Stimulated activated CD4-positive, alpha-beta T cell treated with anti-CD3 and anti-CD28 coated beads, Interleukin-2, amount 100 ng/mL, for 4 hours (primary cell): ENCODE measurements at regions not wholly inside any gene's neighbourhood (a gene's known extent, or its start where the extent isn't known, plus 50 kb on each side); places are given as distances from the start of the nearest gene placed in this dataset.

Experiments
- DNase-seq: peaks from one replicate; pipeline ENCODE4 v3.0.0-alpha.2; 2020; ENCODE audit warnings: low read depth

- no peak for DNase-seq
Measured at GRCh38 chr15:81589671-81590070, 215.7 kb upstream of the TMC3 start.

GRCh38 chr15:81575436-81576123 is 201.6 kb upstream of the TMC3 start:
- DNase-seq: no peak

GRCh38 chr15:81573098-81573746 is 199.2 kb upstream of the TMC3 start:
- no peak for DNase-seq

- no peak for DNase-seq
Measured at GRCh38 chr15:81572190-81572589, 198.2 kb upstream of the TMC3 start.

GRCh38 chr15:81569286-81570080 is 195.5 kb upstream of the TMC3 start:
- DNase-seq: no peak

GRCh38 chr15:81567924-81568323 is 193.9 kb upstream of the TMC3 start:
- DNase-seq: no peak

- DNase-seq: no peak
Measured at GRCh38 chr15:81562986-81563385, 189.0 kb upstream of the TMC3 start.

GRCh38 chr15:81560405-81560804 is 186.4 kb upstream of the TMC3 start:
- no peak for DNase-seq

GRCh38 chr15:81558056-81558455 is 184.0 kb upstream of the TMC3 start:
- no peak for DNase-seq

GRCh38 chr15:81555346-81555745 is 181.3 kb upstream of the TMC3 start:
- no peak for DNase-seq

GRCh38 chr15:81548365-81549130 is 174.5 kb upstream of the TMC3 start:
- no peak for DNase-seq

- no peak for DNase-seq
Measured at GRCh38 chr15:81547521-81548132, 173.6 kb upstream of the TMC3 start.

- DNase-seq: no peak
Measured at GRCh38 chr15:81544385-81544784, 170.4 kb upstream of the TMC3 start.

GRCh38 chr15:81540909-81541308 is 166.9 kb upstream of the TMC3 start:
- DNase-seq: no peak

- DNase-seq: no peak
Measured at GRCh38 chr15:81536356-81536755, 162.3 kb upstream of the TMC3 start.

- DNase-seq: no peak
Measured at GRCh38 chr15:81534124-81534523, 160.1 kb upstream of the TMC3 start.

- DNase-seq: no peak
Measured at GRCh38 chr15:81532001-81532400, 158.0 kb upstream of the TMC3 start.

GRCh38 chr15:81531109-81531592 is 157.1 kb upstream of the TMC3 start:
- no peak for DNase-seq

GRCh38 chr15:81530271-81530691 is 156.3 kb upstream of the TMC3 start:
- DNase-seq: no peak

GRCh38 chr15:81529481-81529880 is 155.5 kb upstream of the TMC3 start:
- no peak for DNase-seq

- DNase-seq: no peak
Measured at GRCh38 chr15:81526029-81526428, 152.0 kb upstream of the TMC3 start.

- DNase-seq: no peak
Measured at GRCh38 chr15:81524496-81524895, 150.5 kb upstream of the TMC3 start.
